K562 (cell line): ENCODE measurements at regions not wholly inside any gene's neighbourhood (a gene's known extent, or its start where the extent isn't known, plus 50 kb on each side); places are given as distances from the start of the nearest gene placed in this dataset.

Source experiments
- MAZ ChIP-seq, 2 experiments: fragments of 450-650 bp in 1 of 2; sonication (generic) in 1 of 2; formaldehyde crosslinking; IDR thresholded peaks in 1 of 2; conservative IDR thresholded peaks in 1 of 2; 2 replicates each; pipeline versions ENCODE4 v1.4.0 to v1.5.0; 2020; ENCODE audit warnings: mild to moderate bottlenecking in 1 of 2, missing genetic modification reagents in 1 of 2
- MYC ChIP-seq, 2 experiments: fragments of 250-450 bp in 1 of 2; sonication (Bioruptor Pico) in 1 of 2; IDR thresholded peaks; 2 replicates each; pipeline versions ENCODE4 v1.5.1 to v1.6.1; 2012 to 2021; ENCODE audit warnings: low read depth in 2 of 2, borderline replicate concordance in 1 of 2, improper control_type of control experiment in 1 of 2, low read length in 1 of 2, mild to moderate bottlenecking in 1 of 2, moderate library complexity in 1 of 2
- SRSF7 ChIP-seq: fragments of 200-400 bp; formaldehyde crosslinking; optimal IDR thresholded peaks from 2 replicates; pipeline ENCODE3; 2017; ENCODE audit warnings: mild to moderate bottlenecking, low read depth, low read length
- TEAD4 ChIP-seq, 2 experiments: sonication (generic) in 1 of 2; formaldehyde crosslinking in 1 of 2; IDR thresholded peaks; 2 replicates each; pipeline versions ENCODE4 v1.6.1 to v1.8.0; 2012 to 2022; ENCODE audit warnings: borderline replicate concordance in 1 of 2, inconsistent platforms in 1 of 2, low read length in 1 of 2, mild to moderate bottlenecking in 1 of 2, missing genetic modification reagents in 1 of 2
- ZZZ3 ChIP-seq: fragments of 450-650 bp; IDR thresholded peaks from 2 replicates; pipeline ENCODE4 v1.6.1; 2016; ENCODE audit warnings: antibody characterized with exemption, mild to moderate bottlenecking, moderate library complexity
- TF ChIP-seq, protein P1 (sequence below): fragments of 450-650 bp; IDR thresholded peaks from 2 replicates; pipeline ENCODE4 v1.6.1; 2016
- TF ChIP-seq, protein P2 (sequence below), 3 experiments: IDR thresholded peaks in 2 of 3; conservative IDR thresholded peaks in 1 of 3; 2 replicates each; pipeline ENCODE4 v1.5.1; 2011 to 2012; ENCODE audit warnings: low read length in 3 of 3, mild to moderate bottlenecking in 3 of 3, control low read depth in 2 of 3, improper control_type of control experiment in 1 of 3, inconsistent platforms in 1 of 3, low read depth in 1 of 3, mixed read lengths in 1 of 3, moderate library complexity in 1 of 3; ENCODE audit not compliant: insufficient read depth in 2 of 3

DNA sequence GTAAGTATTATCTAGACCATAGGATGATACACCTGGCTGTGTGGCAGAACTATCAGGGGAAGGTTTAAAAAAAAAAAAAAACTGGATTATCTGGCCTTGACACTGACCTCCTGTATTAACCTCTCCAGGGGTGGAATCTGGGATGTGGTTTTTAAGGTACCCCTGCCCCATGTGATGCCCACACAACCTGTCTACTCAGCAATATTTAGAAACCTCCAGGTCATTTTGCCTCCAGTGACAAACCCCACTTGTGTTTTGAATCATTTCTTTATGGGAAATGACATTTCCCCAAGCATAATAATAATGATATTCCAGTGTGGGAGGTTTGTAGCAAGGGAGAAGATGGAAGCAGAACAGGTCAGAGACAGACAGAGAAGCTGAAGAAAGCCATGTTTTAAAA is 179.1 kb downstream of the RSL24D1 start:
- TF ChIP-seq MYC (IDR thresholded peaks at IDR 0.05; ENCODE audit: low read depth, low read length) (no peak), MYC (CRISPR knock-in tag; IDR thresholded peaks at IDR 0.05; ENCODE audit: borderline replicate concordance, low read depth) (no peak), TEAD4 (IDR thresholded peaks at IDR 0.05; ENCODE audit: low read length) (no peak), TEAD4 (CRISPR knock-in tag; IDR thresholded peaks at IDR 0.05; ENCODE audit: borderline replicate concordance) (no peak), SRSF7 (no peak), MAZ (CRISPR knock-in tag; conservative IDR thresholded peaks at IDR 0.05 in 1 of 2, IDR thresholded peaks at IDR 0.05 in 1 of 2) (no peak), ZZZ3 (no peak)
- TF ChIP-seq, protein P1, sequence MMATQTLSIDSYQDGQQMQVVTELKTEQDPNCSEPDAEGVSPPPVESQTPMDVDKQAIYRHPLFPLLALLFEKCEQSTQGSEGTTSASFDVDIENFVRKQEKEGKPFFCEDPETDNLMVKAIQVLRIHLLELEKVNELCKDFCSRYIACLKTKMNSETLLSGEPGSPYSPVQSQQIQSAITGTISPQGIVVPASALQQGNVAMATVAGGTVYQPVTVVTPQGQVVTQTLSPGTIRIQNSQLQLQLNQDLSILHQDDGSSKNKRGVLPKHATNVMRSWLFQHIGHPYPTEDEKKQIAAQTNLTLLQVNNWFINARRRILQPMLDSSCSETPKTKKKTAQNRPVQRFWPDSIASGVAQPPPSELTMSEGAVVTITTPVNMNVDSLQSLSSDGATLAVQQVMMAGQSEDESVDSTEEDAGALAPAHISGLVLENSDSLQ = no peak
- TF ChIP-seq, protein P2, sequence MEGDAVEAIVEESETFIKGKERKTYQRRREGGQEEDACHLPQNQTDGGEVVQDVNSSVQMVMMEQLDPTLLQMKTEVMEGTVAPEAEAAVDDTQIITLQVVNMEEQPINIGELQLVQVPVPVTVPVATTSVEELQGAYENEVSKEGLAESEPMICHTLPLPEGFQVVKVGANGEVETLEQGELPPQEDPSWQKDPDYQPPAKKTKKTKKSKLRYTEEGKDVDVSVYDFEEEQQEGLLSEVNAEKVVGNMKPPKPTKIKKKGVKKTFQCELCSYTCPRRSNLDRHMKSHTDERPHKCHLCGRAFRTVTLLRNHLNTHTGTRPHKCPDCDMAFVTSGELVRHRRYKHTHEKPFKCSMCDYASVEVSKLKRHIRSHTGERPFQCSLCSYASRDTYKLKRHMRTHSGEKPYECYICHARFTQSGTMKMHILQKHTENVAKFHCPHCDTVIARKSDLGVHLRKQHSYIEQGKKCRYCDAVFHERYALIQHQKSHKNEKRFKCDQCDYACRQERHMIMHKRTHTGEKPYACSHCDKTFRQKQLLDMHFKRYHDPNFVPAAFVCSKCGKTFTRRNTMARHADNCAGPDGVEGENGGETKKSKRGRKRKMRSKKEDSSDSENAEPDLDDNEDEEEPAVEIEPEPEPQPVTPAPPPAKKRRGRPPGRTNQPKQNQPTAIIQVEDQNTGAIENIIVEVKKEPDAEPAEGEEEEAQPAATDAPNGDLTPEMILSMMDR (IDR thresholded peaks at IDR 0.05 in 2 of 3, conservative IDR thresholded peaks at IDR 0.05 in 1 of 3; ENCODE audit: insufficient read depth in 2 of 3, low read depth in 1 of 3, low read length in 3 of 3) = no peak
